ENCODE measurements at regions not wholly inside any gene's neighbourhood (a gene's known extent, or its start where the extent isn't known, plus 50 kb on each side); places are given as distances from the start of the nearest gene placed in this dataset.

- H3K4me2 ChIP-seq (ENCODE audit: low read depth, low read length, poor library complexity, severe bottlenecking): peak overlapping the region; percentile 93
- peak overlapping the region; percentile 77 for H3K4me3 ChIP-seq (ENCODE audit: low read length, poor library complexity, severe bottlenecking)
- H3K27me3 ChIP-seq (ENCODE audit: insufficient read depth, low read length, poor library complexity, severe bottlenecking): no peaks in the 10 kb centered on the region
- no peaks in the 10 kb centered on the region for H3F3A ChIP-seq (ENCODE audit: low read depth)
- H3K4me1 ChIP-seq (ENCODE audit: insufficient read depth, low read length, poor library complexity, severe bottlenecking): peaks cover 98% of the 10 kb centered on the region
- H3K36me3 ChIP-seq (ENCODE audit: insufficient read depth, low read length): peaks cover 37% of the 10 kb centered on the region
- H3K9me2 ChIP-seq (replicated peaks; ENCODE audit: low read depth, low read length): no peaks in the 10 kb centered on the region
- H3K9ac ChIP-seq (ENCODE audit: low read depth, low read length, poor library complexity, severe bottlenecking): peak overlapping the region; percentile 98
- H3K79me2 ChIP-seq (ENCODE audit: insufficient read depth, low read length): peaks cover 100% of the 10 kb centered on the region
- TF ChIP-seq, protein P1, sequence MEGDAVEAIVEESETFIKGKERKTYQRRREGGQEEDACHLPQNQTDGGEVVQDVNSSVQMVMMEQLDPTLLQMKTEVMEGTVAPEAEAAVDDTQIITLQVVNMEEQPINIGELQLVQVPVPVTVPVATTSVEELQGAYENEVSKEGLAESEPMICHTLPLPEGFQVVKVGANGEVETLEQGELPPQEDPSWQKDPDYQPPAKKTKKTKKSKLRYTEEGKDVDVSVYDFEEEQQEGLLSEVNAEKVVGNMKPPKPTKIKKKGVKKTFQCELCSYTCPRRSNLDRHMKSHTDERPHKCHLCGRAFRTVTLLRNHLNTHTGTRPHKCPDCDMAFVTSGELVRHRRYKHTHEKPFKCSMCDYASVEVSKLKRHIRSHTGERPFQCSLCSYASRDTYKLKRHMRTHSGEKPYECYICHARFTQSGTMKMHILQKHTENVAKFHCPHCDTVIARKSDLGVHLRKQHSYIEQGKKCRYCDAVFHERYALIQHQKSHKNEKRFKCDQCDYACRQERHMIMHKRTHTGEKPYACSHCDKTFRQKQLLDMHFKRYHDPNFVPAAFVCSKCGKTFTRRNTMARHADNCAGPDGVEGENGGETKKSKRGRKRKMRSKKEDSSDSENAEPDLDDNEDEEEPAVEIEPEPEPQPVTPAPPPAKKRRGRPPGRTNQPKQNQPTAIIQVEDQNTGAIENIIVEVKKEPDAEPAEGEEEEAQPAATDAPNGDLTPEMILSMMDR (conservative IDR thresholded peaks at IDR 0.05; ENCODE audit: low read length): no peak
- TF ChIP-seq EZH2phosphoT487 (IDR thresholded peaks at IDR 0.05; ENCODE audit: borderline replicate concordance): no peak
- H3K9me3 ChIP-seq (ENCODE audit: insufficient read depth, low read depth, low read length): no peaks in the 10 kb centered on the region
- H2AFZ ChIP-seq (ENCODE audit: low read length): no peak overlapping the region
- H4K20me1 ChIP-seq (ENCODE audit: insufficient read depth, low read length, poor library complexity, severe bottlenecking): peaks cover 16% of the 10 kb centered on the region
Observed at GRCh38 chr14:22481546-22481945, 107.5 kb downstream of the DAD1 start.

DNA sequence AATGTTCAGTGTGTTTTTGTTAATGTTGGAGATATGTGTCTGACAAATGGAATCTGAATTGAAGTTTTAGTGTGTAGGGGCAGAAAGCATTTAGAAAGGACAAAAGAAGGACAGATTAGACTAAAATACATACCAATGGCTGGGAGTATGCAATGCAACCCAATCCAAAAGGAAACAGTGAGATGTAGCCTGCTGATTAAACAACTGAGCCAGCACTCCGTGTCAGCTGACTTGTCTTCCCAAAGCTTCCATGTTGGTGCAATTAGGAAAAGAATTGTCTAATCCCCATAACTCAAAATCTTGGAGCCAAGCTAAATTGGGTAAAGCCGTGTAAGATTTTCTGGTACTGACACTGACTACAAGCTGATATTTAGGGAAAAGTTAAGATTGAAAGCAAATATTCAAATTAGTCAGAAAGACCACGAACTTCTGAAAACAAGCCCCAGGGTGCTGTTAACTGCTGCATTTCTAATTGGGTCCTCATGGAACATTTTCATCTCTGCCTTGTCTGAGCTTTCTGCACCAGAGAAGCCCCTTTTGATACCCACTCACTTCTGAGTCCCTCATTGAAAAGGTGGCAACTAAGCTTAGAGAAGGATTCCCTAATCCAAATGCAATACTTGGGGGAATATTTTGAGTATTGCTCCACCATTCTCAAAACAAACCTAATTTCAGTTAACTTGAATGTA is 109.1 kb downstream of the DAD1 start:
- Histone ChIP-seq H3K9me3 (ENCODE audit: insufficient read depth, low read depth, low read length) (no peaks in the 10 kb centered on the region), H4K20me1 (ENCODE audit: insufficient read depth, low read length, poor library complexity, severe bottlenecking) (peaks cover 6% of the 10 kb centered on the region), H3K4me1 (ENCODE audit: insufficient read depth, low read length, poor library complexity, severe bottlenecking) (peaks cover 97% of the 10 kb centered on the region), H3K9ac (ENCODE audit: low read depth, low read length, poor library complexity, severe bottlenecking) (peak overlapping the region; percentile 98), H3K27me3 (ENCODE audit: insufficient read depth, low read length, poor library complexity, severe bottlenecking) (no peaks in the 10 kb centered on the region), H3K4me3 (ENCODE audit: low read length, poor library complexity, severe bottlenecking) (peak overlapping the region; percentile 77), H2AFZ (ENCODE audit: low read length) (no peak overlapping the region), H3K4me2 (ENCODE audit: low read depth, low read length, poor library complexity, severe bottlenecking) (peak overlapping the region; percentile 93), H3K9me2 (replicated peaks; ENCODE audit: low read depth, low read length) (no peaks in the 10 kb centered on the region), H3K79me2 (ENCODE audit: insufficient read depth, low read length) (peaks cover 100% of the 10 kb centered on the region), H3K36me3 (ENCODE audit: insufficient read depth, low read length) (peaks cover 32% of the 10 kb centered on the region), H3F3A (ENCODE audit: low read depth) (no peaks in the 10 kb centered on the region)
- TF ChIP-seq, protein P1 (conservative IDR thresholded peaks at IDR 0.05; ENCODE audit: low read length): no peak
- no peak for TF ChIP-seq EZH2phosphoT487 (IDR thresholded peaks at IDR 0.05; ENCODE audit: borderline replicate concordance)

GRCh38 chr14:22479132-22479531 is 109.9 kb downstream of the DAD1 start:
- Histone ChIP-seq H3K27me3 (ENCODE audit: insufficient read depth, low read length, poor library complexity, severe bottlenecking) (no peaks in the 10 kb centered on the region), H3K9me2 (replicated peaks; ENCODE audit: low read depth, low read length) (no peaks in the 10 kb centered on the region), H3K4me3 (ENCODE audit: low read length, poor library complexity, severe bottlenecking) (peak overlapping the region; percentile 77), H3F3A (ENCODE audit: low read depth) (no peaks in the 10 kb centered on the region), H3K9ac (ENCODE audit: low read depth, low read length, poor library complexity, severe bottlenecking) (peak overlapping the region; percentile 98), H3K4me1 (ENCODE audit: insufficient read depth, low read length, poor library complexity, severe bottlenecking) (peaks cover 97% of the 10 kb centered on the region), H3K36me3 (ENCODE audit: insufficient read depth, low read length) (peaks cover 32% of the 10 kb centered on the region), H4K20me1 (ENCODE audit: insufficient read depth, low read length, poor library complexity, severe bottlenecking) (no peaks in the 10 kb centered on the region), H3K79me2 (ENCODE audit: insufficient read depth, low read length) (peaks cover 100% of the 10 kb centered on the region), H3K4me2 (ENCODE audit: low read depth, low read length, poor library complexity, severe bottlenecking) (peak overlapping the region; percentile 93), H3K9me3 (ENCODE audit: insufficient read depth, low read depth, low read length) (no peaks in the 10 kb centered on the region), H2AFZ (ENCODE audit: low read length) (no peak overlapping the region)
- TF ChIP-seq, protein P1 (conservative IDR thresholded peaks at IDR 0.05; ENCODE audit: low read length): no peak
- no peak for TF ChIP-seq EZH2phosphoT487 (IDR thresholded peaks at IDR 0.05; ENCODE audit: borderline replicate concordance)

Data from Loucy (cell line).